ENCODE measurements at regions not wholly inside any gene's neighbourhood (a gene's known extent, or its start where the extent isn't known, plus 50 kb on each side); places are given as distances from the start of the nearest gene placed in this dataset.

DNA sequence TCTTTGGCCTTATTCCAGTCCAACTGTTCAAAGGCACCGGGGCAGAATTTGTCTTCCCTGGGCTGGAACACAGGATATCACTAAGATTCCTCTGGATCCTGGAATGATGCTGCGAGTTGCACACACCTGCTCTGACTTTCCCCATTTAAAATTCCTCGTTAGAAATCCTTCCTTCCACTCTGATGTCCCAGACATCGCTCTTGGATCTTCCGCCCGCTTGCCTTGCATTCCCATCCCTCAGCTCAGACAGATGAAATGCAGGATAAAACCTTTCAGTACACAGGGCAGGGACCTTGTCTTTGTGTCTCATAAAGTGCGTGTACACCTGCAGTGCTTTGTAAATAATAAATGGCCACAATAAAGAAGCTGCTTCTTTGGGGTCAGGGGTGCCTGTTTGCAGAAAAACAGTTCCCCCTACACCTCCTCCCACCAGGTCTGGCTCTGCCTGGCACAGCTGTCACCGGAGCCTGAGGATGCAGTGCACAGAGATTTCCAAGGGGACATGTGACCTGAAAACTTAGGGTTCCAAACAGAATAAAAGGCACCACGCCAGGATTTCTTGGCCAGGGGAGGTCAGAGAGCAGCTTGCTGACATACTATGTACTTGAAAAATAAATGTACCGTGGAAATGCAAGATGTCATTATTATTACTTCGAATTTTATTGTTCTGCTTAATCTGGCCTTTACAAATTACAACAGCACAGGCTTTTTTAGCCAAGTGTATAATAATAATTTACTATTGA, 62.9 kb upstream of the SYT6 start:
- TF ChIP-seq, protein P1, sequence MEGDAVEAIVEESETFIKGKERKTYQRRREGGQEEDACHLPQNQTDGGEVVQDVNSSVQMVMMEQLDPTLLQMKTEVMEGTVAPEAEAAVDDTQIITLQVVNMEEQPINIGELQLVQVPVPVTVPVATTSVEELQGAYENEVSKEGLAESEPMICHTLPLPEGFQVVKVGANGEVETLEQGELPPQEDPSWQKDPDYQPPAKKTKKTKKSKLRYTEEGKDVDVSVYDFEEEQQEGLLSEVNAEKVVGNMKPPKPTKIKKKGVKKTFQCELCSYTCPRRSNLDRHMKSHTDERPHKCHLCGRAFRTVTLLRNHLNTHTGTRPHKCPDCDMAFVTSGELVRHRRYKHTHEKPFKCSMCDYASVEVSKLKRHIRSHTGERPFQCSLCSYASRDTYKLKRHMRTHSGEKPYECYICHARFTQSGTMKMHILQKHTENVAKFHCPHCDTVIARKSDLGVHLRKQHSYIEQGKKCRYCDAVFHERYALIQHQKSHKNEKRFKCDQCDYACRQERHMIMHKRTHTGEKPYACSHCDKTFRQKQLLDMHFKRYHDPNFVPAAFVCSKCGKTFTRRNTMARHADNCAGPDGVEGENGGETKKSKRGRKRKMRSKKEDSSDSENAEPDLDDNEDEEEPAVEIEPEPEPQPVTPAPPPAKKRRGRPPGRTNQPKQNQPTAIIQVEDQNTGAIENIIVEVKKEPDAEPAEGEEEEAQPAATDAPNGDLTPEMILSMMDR (IDR thresholded peaks at IDR 0.05): no peak
- H3K27me3 Mint-ChIP-seq: no peaks in the 10 kb centered on the region
- POLR2A ChIA-PET: no interaction called here
- H3K4me1 Mint-ChIP-seq (ENCODE audit: low read depth): peaks cover 4% of the 10 kb centered on the region
- H3K36me3 Mint-ChIP-seq (ENCODE audit: low read depth): no peaks in the 10 kb centered on the region
- H3K4me3 Mint-ChIP-seq: no peak overlapping the region
- no peaks in the 10 kb centered on the region for H3K9me3 Mint-ChIP-seq
- CTCF ChIA-PET: no interaction called here
- intact Hi-C loops (cut with micrococcal nuclease): loop anchor here (10.0 kb wide), 1 partner anchor 58 kb away; no protein-coding TSS in a partner anchor
- no peak for DNase-seq
- no peak for ATAC-seq
- H3K27ac Mint-ChIP-seq: no peak overlapping the region

DNA sequence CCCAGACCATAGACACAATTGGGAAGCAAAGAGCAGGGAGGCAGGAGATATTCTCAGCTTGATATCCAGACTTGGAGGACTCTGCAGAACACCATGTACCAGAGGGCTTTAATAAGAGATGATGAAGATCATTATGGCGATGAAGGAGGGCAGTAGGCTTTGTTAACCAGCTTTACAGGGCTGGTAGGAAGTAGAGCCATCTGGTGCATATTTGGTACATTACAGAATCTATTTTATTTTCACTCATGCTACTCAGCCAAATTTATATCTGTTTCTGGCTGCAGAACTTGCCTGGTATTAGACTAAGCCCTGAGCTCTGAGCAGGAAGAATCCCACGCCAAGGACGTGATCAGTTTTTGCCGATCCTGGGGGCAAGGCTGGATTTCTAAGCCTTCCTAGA, 61.8 kb upstream of the SYT6 start:
- DNase-seq (no peak), ATAC-seq (no peak)
- TF ChIP-seq, protein P1 (IDR thresholded peaks at IDR 0.05): no peak
- H3K4me1 Mint-ChIP-seq (ENCODE audit: low read depth): peaks cover 4% of the 10 kb centered on the region
- H3K27ac Mint-ChIP-seq: no peak overlapping the region
- peaks cover 1% of the 10 kb centered on the region for H3K27me3 Mint-ChIP-seq
- intact Hi-C loops (cut with micrococcal nuclease): loop anchor here (10.0 kb wide), 1 partner anchor 59 kb away; no protein-coding TSS in a partner anchor
- ChIA-PET POLR2A (no interaction called here), CTCF (interaction anchor here (1.4 kb wide), 1 partner anchor 16 kb away, joined by 3 read pairs; no protein-coding TSS in a partner anchor)
- no peak overlapping the region for H3K4me3 Mint-ChIP-seq
- no peaks in the 10 kb centered on the region for H3K9me3 Mint-ChIP-seq
- H3K36me3 Mint-ChIP-seq (ENCODE audit: low read depth): no peaks in the 10 kb centered on the region

DNA sequence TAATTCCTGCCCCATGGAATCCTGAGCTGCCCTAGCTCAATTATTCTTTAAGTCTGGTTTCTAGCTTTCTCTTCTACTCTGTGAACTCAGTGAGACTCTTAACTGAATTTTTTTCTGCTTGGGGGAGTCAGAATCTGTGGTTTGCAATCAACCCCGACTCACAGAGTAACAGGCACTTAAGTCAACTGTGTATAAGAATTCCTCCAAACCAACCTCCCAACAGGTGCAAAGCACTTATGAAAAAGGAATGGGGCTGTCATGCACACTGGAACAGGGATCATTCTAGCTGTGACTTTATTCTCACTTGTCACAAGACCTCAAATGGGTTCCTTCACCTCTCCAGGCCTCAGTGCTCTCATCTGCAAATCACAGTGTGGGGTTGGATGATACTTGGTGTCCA, 60.3 kb upstream of the SYT6 start:
- H3K36me3 Mint-ChIP-seq (ENCODE audit: low read depth): no peaks in the 10 kb centered on the region
- POLR2A ChIA-PET: no interaction called here
- H3K4me1 Mint-ChIP-seq (ENCODE audit: low read depth): peaks cover 4% of the 10 kb centered on the region
- intact Hi-C loops (cut with micrococcal nuclease): loop anchor here (10.0 kb wide), 1 partner anchor 61 kb away; no protein-coding TSS in a partner anchor
- H3K27me3 Mint-ChIP-seq: peaks cover 5% of the 10 kb centered on the region
- DNase-seq: no peak
- H3K9me3 Mint-ChIP-seq: no peaks in the 10 kb centered on the region
- TF ChIP-seq, protein P1 (IDR thresholded peaks at IDR 0.05): no peak
- H3K4me3 Mint-ChIP-seq: no peak overlapping the region
- H3K27ac Mint-ChIP-seq: no peak overlapping the region
- no peak for ATAC-seq
- CTCF ChIA-PET: interaction anchor here (1.4 kb wide), 1 partner anchor 18 kb away, joined by 3 read pairs; no protein-coding TSS in a partner anchor

DNA sequence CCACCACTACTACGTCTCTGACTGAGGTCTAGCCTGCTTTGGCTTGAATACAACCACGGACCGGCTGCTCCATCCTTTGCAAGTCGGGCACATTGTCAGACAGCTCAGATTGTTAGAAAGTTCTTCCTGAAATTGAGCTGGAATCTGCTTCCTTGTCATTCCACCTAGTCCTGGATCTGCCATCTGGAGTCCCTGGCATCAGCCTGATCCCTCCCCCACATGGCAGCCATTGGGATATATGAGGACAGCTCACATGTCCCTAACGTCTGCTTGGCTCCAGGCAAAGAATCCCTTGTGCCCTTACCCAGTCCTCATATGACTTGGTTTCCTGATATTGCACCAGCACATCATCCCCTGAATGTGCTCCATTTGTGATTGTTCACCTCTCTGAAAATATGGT, 56.3 kb upstream of the SYT6 start:
- DNase-seq (no peak), ATAC-seq (no peak)
- no peaks in the 10 kb centered on the region for H3K9me3 Mint-ChIP-seq
- H3K4me1 Mint-ChIP-seq (ENCODE audit: low read depth): no peaks in the 10 kb centered on the region
- no peak overlapping the region for H3K4me3 Mint-ChIP-seq
- intact Hi-C loops (cut with micrococcal nuclease): loop anchor here (10.0 kb wide), 1 partner anchor 65 kb away; no protein-coding TSS in a partner anchor
- H3K27ac Mint-ChIP-seq: no peak overlapping the region
- POLR2A ChIA-PET: no interaction called here
- CTCF ChIA-PET: no interaction called here
- TF ChIP-seq, protein P1 (IDR thresholded peaks at IDR 0.05): no peak
- no peaks in the 10 kb centered on the region for H3K36me3 Mint-ChIP-seq (ENCODE audit: low read depth)
- peaks cover 21% of the 10 kb centered on the region for H3K27me3 Mint-ChIP-seq

DNA sequence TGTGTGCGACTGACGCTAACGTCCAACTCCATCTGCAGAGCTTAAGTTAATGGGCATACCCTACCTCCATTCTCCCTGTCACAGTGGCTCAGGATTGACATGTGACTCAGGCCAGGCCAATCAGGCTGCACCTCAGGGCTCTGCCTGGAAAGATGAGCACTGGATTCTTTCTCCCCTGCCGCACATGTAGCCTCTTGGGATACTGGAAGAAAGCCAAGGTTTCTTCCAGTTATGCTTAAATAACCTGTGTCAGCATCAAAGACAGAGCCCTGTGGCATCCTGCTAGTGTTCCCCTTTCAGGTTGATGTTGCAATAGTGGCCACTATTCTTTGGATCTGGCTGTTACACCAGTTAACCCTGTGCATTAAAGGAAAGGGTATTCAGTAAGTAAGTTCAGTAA, 55.0 kb upstream of the SYT6 start:
- CTCF ChIA-PET: no interaction called here
- no peaks in the 10 kb centered on the region for H3K36me3 Mint-ChIP-seq (ENCODE audit: low read depth)
- DNase-seq (no peak), ATAC-seq (no peak)
- H3K27me3 Mint-ChIP-seq: peaks cover 21% of the 10 kb centered on the region
- H3K27ac Mint-ChIP-seq: no peak overlapping the region
- H3K9me3 Mint-ChIP-seq: no peaks in the 10 kb centered on the region
- no peaks in the 10 kb centered on the region for H3K4me1 Mint-ChIP-seq (ENCODE audit: low read depth)
- intact Hi-C loops (cut with micrococcal nuclease): no loop called here
- H3K4me3 Mint-ChIP-seq: no peak overlapping the region
- TF ChIP-seq, protein P1 (IDR thresholded peaks at IDR 0.05): no peak
- POLR2A ChIA-PET: no interaction called here
